ENCODE measurements at regions not wholly inside any gene's neighbourhood (a gene's known extent, or its start where the extent isn't known, plus 50 kb on each side); places are given as distances from the start of the nearest gene placed in this dataset.

GRCh38 chr9:89753472-89754055 is 148.8 kb downstream of the GADD45G start:
- H3K27me3 ChIP-seq: no peaks in the 10 kb centered on the region
- peaks cover 2 to 26% (median 9%) of the 10 kb centered on the region in 4 donors for H3K4me1 ChIP-seq
- H3K4me3 ChIP-seq: no peak overlapping the region
- ATAC-seq (ENCODE audit: low FRiP score in 2 of 2): no peak
- H3K36me3 ChIP-seq: no peaks in the 10 kb centered on the region
- WGBS, 2 donors: 85% methylated on average over 6 of the region's 6 CpGs
- no peak overlapping the region for H3K27ac ChIP-seq
- DNase-seq: no peak
- H3K9me3 ChIP-seq: no peaks in the 10 kb centered on the region
- TF ChIP-seq EP300 (IDR thresholded peaks at IDR 0.05): no peak
- TF ChIP-seq POLR2AphosphoS5 (IDR thresholded peaks at IDR 0.05): no peak
- TF ChIP-seq POLR2A (IDR thresholded peaks at IDR 0.05): no peak

GRCh38 chr9:89754193-89754592 is 149.4 kb downstream of the GADD45G start:
- no peak for TF ChIP-seq POLR2A (IDR thresholded peaks at IDR 0.05)
- TF ChIP-seq POLR2AphosphoS5 (IDR thresholded peaks at IDR 0.05): no peak
- ATAC-seq (ENCODE audit: low FRiP score in 2 of 2) (no peak), DNase-seq (no peak)
- no peaks in the 10 kb centered on the region for H3K36me3 ChIP-seq
- no peaks in the 10 kb centered on the region for H3K27me3 ChIP-seq
- no peaks in the 10 kb centered on the region for H3K9me3 ChIP-seq
- H3K4me3 ChIP-seq: no peak overlapping the region
- H3K27ac ChIP-seq: no peak overlapping the region
- 83 to 94% methylated on average over 1 of the region's 1 CpG for WGBS, 2 donors
- H3K4me1 ChIP-seq: peaks cover 0 to 22% (median 8%) of the 10 kb centered on the region in 4 donors

- peaks cover 0 to 13% (median 8%) of the 10 kb centered on the region in 4 donors for H3K4me1 ChIP-seq
- DNase-seq (no peak), ATAC-seq (ENCODE audit: low FRiP score in 2 of 2) (no peak)
- no peaks in the 10 kb centered on the region for H3K36me3 ChIP-seq
- no peaks in the 10 kb centered on the region for H3K27me3 ChIP-seq
- WGBS, 2 donors: 77 to 84% methylated on average over 9 of the region's 9 CpGs
- no peak overlapping the region for H3K4me3 ChIP-seq
- H3K9me3 ChIP-seq: no peaks in the 10 kb centered on the region
- H3K27ac ChIP-seq: no peak overlapping the region
- TF ChIP-seq POLR2A (IDR thresholded peaks at IDR 0.05) (no peak), EP300 (IDR thresholded peaks at IDR 0.05) (no peak), POLR2AphosphoS5 (IDR thresholded peaks at IDR 0.05) (no peak), CTCF (IDR thresholded peaks at IDR 0.05) (no peak)
These were observed 151.0 kb downstream of the GADD45G start for GRCh38 chr9:89755821-89756220.

GRCh38 chr9:89756891-89757537 is 152.2 kb downstream of the GADD45G start:
- Histone ChIP-seq H3K4me3 (no peak overlapping the region), H3K36me3 (no peaks in the 10 kb centered on the region), H3K27me3 (no peaks in the 10 kb centered on the region), H3K9me3 (no peaks in the 10 kb centered on the region), H3K4me1 (peaks cover 0 to 13% (median 8%) of the 10 kb centered on the region in 4 donors), H3K27ac (no peak overlapping the region)
- TF ChIP-seq CTCF (IDR thresholded peaks at IDR 0.05): no peak
- TF ChIP-seq POLR2A (IDR thresholded peaks at IDR 0.05): no peak
- TF ChIP-seq EP300 (IDR thresholded peaks at IDR 0.05): no peak
- no peak for TF ChIP-seq POLR2AphosphoS5 (IDR thresholded peaks at IDR 0.05)
- DNase-seq: no peak
- WGBS, 2 donors: 71 to 77% methylated on average over 4 to 8 of the region's 8 CpGs
- ATAC-seq (ENCODE audit: low FRiP score in 2 of 2): no peak

GRCh38 chr9:89757776-89758528 is 153.1 kb downstream of the GADD45G start:
- Histone ChIP-seq H3K36me3 (no peaks in the 10 kb centered on the region), H3K4me1 (peaks cover 0 to 13% (median 8%) of the 10 kb centered on the region in 4 donors), H3K9me3 (no peaks in the 10 kb centered on the region), H3K4me3 (no peak overlapping the region), H3K27ac (no peak overlapping the region), H3K27me3 (no peaks in the 10 kb centered on the region)
- no peak for ATAC-seq (ENCODE audit: low FRiP score in 2 of 2)
- 73 to 88% methylated on average over 11 to 12 of the region's 12 CpGs for WGBS, 2 donors
- DNase-seq: peak in 1 of 2 donors; percentile 35
- TF ChIP-seq EP300 (IDR thresholded peaks at IDR 0.05) (no peak), POLR2A (IDR thresholded peaks at IDR 0.05) (no peak), CTCF (IDR thresholded peaks at IDR 0.05) (no peak), POLR2AphosphoS5 (IDR thresholded peaks at IDR 0.05) (no peak)

Measured in upper lobe of left lung (tissue), 6 donors.